ENCODE measurements at regions not wholly inside any gene's neighbourhood (a gene's known extent, or its start where the extent isn't known, plus 50 kb on each side); places are given as distances from the start of the nearest gene placed in this dataset.

DNA sequence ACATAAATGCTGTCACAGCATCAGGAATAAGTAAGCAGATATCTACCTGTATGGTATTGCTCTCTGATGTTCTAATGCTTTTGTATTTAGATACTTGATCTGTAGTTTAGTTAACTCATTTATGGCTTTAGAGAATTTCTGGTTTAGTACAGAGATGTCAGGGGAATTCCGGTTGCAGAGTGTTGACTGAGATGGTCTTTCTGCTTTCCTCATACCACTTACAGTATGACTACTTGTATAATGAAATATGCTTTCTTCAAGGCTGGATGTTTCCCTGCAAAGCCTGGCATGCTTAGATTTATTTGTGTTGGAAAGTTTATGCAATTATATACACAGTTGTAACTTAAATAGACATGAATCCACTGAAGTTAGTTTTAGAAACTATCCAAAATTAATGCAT, 278.4 kb downstream of the CDH26 start:
- TF ChIP-seq POLR2AphosphoS5 (IDR thresholded peaks at IDR 0.05; ENCODE audit: low read depth, low read length) (no peak), FOXP2 (optimal IDR thresholded peaks at IDR 0.05; ENCODE audit: borderline replicate concordance, extremely low read depth, extremely low read length, insufficient read depth) (no peak), SIN3A (IDR thresholded peaks at IDR 0.05; ENCODE audit: borderline replicate concordance, insufficient read depth, low read length) (no peak), TAF1 (IDR thresholded peaks at IDR 0.05; ENCODE audit: borderline replicate concordance, insufficient read depth, low read length) (no peak)
- TF ChIP-seq, protein P1, sequence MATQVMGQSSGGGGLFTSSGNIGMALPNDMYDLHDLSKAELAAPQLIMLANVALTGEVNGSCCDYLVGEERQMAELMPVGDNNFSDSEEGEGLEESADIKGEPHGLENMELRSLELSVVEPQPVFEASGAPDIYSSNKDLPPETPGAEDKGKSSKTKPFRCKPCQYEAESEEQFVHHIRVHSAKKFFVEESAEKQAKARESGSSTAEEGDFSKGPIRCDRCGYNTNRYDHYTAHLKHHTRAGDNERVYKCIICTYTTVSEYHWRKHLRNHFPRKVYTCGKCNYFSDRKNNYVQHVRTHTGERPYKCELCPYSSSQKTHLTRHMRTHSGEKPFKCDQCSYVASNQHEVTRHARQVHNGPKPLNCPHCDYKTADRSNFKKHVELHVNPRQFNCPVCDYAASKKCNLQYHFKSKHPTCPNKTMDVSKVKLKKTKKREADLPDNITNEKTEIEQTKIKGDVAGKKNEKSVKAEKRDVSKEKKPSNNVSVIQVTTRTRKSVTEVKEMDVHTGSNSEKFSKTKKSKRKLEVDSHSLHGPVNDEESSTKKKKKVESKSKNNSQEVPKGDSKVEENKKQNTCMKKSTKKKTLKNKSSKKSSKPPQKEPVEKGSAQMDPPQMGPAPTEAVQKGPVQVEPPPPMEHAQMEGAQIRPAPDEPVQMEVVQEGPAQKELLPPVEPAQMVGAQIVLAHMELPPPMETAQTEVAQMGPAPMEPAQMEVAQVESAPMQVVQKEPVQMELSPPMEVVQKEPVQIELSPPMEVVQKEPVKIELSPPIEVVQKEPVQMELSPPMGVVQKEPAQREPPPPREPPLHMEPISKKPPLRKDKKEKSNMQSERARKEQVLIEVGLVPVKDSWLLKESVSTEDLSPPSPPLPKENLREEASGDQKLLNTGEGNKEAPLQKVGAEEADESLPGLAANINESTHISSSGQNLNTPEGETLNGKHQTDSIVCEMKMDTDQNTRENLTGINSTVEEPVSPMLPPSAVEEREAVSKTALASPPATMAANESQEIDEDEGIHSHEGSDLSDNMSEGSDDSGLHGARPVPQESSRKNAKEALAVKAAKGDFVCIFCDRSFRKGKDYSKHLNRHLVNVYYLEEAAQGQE (IDR thresholded peaks at IDR 0.05; ENCODE audit: insufficient read depth in 1 of 2, low read depth in 2 of 2, low read length in 2 of 2), result no peak

DNA sequence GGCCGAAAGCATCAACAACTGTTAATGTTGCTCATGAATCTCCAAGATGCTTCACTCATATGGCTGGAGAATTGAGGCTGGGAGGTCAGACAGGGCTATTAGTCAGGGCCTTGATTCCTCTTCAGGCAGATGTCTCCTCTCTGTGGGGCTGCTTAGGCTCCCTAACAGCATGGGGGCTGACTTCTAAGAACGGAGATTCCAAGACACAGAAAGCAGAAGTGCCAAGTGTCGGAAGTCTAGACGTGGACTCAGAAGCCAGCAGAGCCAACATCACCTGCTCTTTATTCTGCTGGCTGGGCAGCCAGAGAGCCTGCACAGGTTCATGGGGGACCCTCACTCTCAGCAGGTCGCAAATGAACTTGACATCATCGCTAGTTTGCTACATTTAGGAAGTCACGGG, 279.8 kb downstream of the CDH26 start:
- TF ChIP-seq TAF1 (IDR thresholded peaks at IDR 0.05; ENCODE audit: borderline replicate concordance, insufficient read depth, low read length) (no peak), POLR2AphosphoS5 (IDR thresholded peaks at IDR 0.05; ENCODE audit: low read depth, low read length) (no peak), FOXP2 (optimal IDR thresholded peaks at IDR 0.05; ENCODE audit: borderline replicate concordance, extremely low read depth, extremely low read length, insufficient read depth) (no peak), SIN3A (IDR thresholded peaks at IDR 0.05; ENCODE audit: borderline replicate concordance, insufficient read depth, low read length) (no peak)
- TF ChIP-seq, protein P1 (IDR thresholded peaks at IDR 0.05; ENCODE audit: insufficient read depth in 1 of 2, low read depth in 2 of 2, low read length in 2 of 2), result no peak

- TF ChIP-seq SIN3A (IDR thresholded peaks at IDR 0.05; ENCODE audit: borderline replicate concordance, insufficient read depth, low read length) (no peak), TAF1 (IDR thresholded peaks at IDR 0.05; ENCODE audit: borderline replicate concordance, insufficient read depth, low read length) (no peak), POLR2AphosphoS5 (IDR thresholded peaks at IDR 0.05; ENCODE audit: low read depth, low read length) (no peak), FOXP2 (optimal IDR thresholded peaks at IDR 0.05; ENCODE audit: borderline replicate concordance, extremely low read depth, extremely low read length, insufficient read depth) (no peak)
Measured at GRCh38 chr20:60238992-60239660, 280.9 kb downstream of the CDH26 start.

- no peak for TF ChIP-seq TAF1 (IDR thresholded peaks at IDR 0.05; ENCODE audit: borderline replicate concordance, insufficient read depth, low read length)
- no peak for TF ChIP-seq POLR2AphosphoS5 (IDR thresholded peaks at IDR 0.05; ENCODE audit: low read depth, low read length)
- TF ChIP-seq, protein P1 (IDR thresholded peaks at IDR 0.05; ENCODE audit: insufficient read depth in 1 of 2, low read depth in 2 of 2, low read length in 2 of 2), result no peak
- TF ChIP-seq FOXP2 (optimal IDR thresholded peaks at IDR 0.05; ENCODE audit: borderline replicate concordance, extremely low read depth, extremely low read length, insufficient read depth), result no peak
- TF ChIP-seq SIN3A (IDR thresholded peaks at IDR 0.05; ENCODE audit: borderline replicate concordance, insufficient read depth, low read length), result no peak
Measured at GRCh38 chr20:60239956-60240355, 281.7 kb downstream of the CDH26 start.

DNA sequence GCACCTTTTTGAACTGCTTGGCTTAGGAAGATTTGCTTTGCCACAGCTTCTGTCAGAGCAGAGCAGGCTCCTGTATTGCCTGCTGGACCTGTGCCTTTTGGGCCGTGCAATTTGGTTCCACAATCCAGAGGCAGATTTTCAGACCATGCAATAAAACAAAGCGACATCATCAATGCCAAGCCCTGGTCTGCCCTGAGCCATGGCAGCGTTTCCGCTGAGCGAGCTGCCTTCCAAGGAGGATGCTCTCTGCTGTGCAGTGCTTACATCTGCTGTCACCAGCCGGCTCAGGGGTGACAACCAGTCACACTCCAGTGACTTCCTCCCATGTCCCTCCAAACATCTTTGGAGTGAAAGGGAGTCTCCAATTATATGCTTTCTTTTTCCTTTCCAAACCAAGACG, 282.2 kb downstream of the CDH26 start:
- no peak for TF ChIP-seq POLR2AphosphoS5 (IDR thresholded peaks at IDR 0.05; ENCODE audit: low read depth, low read length)
- no peak for TF ChIP-seq TAF1 (IDR thresholded peaks at IDR 0.05; ENCODE audit: borderline replicate concordance, insufficient read depth, low read length)
- TF ChIP-seq, protein P1 (IDR thresholded peaks at IDR 0.05; ENCODE audit: insufficient read depth in 1 of 2, low read depth in 2 of 2, low read length in 2 of 2), result no peak
- TF ChIP-seq FOXP2 (optimal IDR thresholded peaks at IDR 0.05; ENCODE audit: borderline replicate concordance, extremely low read depth, extremely low read length, insufficient read depth), result no peak
- no peak for TF ChIP-seq SIN3A (IDR thresholded peaks at IDR 0.05; ENCODE audit: borderline replicate concordance, insufficient read depth, low read length)

All from PFSK-1 (cell line).